ENCODE measurements at regions not wholly inside any gene's neighbourhood (a gene's known extent, or its start where the extent isn't known, plus 50 kb on each side); places are given as distances from the start of the nearest gene placed in this dataset.

DNA sequence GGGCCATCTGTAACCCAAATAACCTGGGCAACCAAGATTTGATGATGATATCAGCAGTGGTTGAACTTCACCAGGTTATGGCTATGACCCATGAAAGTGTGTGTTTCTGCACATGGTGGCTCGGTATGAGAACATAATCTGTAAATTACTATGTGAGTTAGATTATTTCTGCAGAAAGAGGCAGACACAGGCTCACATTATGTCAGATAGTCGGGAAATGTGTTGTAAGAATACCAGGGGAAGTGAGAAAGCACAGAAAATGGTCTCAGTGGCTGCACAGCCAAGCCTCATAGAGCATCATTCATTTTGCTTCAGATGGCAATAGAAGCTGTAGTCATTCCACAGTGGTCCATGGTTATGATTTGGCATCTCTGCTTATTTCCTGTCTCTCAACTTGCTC, 63.0 kb upstream of the RBPJ start:
- DNase-seq, result no peak

DNA sequence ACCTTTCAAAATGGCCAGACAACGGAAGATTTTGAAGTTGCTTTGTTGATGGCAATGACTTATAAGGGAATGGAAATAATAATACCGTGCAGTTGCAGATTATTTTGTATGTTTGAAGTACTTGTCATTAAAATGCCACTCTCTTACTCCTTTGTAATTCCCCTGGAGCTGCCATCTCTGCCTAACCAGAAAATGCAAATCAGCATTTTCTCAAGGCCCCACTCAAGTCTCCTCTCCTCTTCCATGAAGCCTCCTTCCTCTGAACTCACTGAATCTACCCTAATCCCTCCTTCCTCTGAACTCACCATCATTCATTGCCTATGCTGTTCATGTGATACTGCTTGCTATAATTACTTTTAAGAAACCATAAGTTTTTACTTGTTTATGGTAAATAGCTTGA, 60.2 kb upstream of the RBPJ start:
- no peak for DNase-seq

DNA sequence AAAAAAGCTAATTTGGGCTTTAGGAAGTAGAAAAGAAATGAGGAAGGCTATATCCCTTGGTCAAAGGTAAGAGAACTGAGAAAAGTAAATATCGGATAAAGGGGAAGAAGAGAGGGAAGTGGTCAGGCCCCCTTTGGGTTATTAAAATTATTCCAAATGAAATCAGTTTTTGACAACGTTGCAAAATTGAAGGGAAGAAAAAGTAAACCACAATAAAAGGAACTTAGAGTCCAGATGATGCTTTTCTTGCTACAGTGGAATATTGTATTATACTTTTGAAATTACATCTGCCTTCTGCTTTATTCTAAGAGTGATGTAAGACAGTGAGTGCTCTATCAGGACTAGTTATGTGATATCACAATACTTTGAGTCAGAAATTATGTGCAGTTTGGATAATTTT, 59.4 kb upstream of the RBPJ start:
- no peak for DNase-seq

DNA sequence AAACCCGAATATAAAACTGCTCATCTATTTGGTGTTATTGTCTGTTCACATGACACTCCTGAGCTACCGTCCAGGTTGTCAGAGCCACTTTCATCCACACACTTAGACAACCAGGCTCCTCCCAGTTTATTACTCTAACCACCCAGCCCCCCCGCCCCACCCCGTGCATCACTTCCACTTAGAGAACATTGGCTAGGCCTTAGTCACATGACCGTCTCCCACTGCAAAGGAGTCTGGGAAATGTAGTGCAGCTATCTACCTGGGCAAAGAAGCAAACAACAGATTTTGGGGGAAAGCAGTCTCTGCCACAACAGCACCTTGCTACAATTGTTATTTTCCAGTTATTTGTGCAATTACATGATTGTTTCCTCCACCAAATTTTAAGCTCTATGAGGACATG, 57.6 kb upstream of the RBPJ start:
- no peak for DNase-seq

DNA sequence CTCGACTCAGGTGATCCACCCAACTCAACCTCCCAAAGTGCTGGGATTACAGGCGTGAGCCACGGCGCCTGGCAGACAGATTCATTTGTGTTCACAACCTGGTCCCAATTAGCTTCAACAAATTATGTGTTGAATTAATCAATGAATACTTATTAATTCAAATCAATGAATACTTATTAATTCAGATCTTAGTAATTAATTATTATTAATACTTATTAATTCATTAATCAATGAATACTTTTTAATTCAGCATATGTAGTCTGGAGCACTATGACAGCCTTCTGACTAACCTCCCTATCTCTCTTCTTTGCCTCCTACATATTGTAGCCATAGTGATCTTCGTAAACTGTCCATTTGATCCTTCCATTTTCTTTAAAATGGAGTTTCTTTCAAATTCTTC, 56.7 kb upstream of the RBPJ start:
- no peak for DNase-seq

DNA sequence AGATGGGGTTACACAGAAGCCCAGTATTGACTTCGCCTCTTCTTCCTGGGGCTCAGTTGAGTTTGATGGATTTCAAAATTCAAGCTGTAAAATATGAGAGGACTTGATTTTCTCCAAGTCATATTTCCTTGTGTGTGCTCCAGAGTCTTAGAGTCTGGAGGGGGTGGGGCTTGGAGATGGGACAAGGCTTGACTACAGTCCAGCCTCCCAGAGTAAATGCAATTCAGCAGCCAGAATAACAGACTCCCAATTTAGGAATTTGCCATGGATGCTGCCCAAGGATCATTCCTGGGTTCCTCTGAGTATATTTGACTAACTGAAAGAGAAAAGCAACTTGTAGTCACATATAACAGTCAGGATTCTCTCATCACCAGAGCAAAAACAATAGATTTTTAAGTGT, 53.7 kb upstream of the RBPJ start:
- DNase-seq, result no peak

DNA sequence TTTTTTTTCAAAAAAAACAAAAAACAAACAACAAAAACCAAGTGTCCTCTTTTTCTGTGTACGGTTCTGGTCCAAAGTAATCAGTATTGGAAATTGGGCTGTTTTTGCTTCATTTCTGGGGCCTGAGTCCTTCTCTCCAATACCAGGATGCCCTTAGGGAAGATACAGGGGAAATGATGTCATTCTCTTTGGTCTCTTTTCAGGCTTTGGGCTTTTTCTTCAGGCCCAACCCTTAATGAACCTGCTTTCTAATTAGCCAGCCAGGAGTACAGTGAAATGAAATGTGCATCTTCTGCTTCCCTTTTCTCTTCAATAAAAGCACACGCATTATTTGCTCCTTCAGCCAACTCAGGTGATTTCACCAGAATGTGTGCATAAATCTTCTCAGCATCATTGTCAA, 52.6 kb upstream of the RBPJ start:
- DNase-seq, result no peak

DNA sequence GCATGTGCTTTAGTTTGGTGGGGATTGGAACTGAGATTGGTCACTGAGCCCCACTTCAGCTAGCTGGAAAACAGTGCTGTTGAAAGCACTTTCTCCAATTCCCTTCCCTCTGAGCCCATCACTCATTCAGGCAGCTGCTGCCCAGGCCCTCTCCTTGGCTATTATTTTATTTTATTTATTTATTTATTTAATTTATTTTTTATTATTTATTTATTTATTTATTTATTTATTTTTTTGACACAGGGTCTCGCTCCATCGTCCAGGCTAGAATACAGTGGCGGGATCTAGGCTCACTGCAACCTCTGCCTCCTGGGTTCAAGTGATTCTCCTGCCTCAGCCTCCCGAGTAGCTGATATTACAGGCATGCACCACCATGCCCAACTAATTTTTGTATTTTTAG, 51.8 kb upstream of the RBPJ start:
- DNase-seq, result no peak

Measured in activated gamma-delta T cell treated with Interleukin-2 at 50 U/mL for 16 hours (primary cell).